Neural cell (in vitro differentiated cells): ENCODE measurements at regions not wholly inside any gene's neighbourhood (a gene's known extent, or its start where the extent isn't known, plus 50 kb on each side); places are given as distances from the start of the nearest gene placed in this dataset.

Experiments
- CTCF ChIP-seq: fragments of 450-650 bp; IDR thresholded peaks from 2 replicates; pipeline ENCODE4 v1.5.1; 2014; ENCODE audit warnings: antibody characterized with exemption, mild to moderate bottlenecking, moderate library complexity; ENCODE audit not compliant: poor library complexity, severe bottlenecking
- EP300 ChIP-seq: fragments of 450-650 bp; conservative IDR thresholded peaks from 2 replicates; pipeline ENCODE4 v1.6.1; 2014; ENCODE audit warnings: antibody characterized with exemption, mild to moderate bottlenecking, moderate library complexity; ENCODE audit not compliant: poor library complexity, severe bottlenecking
- EZH2 ChIP-seq: fragments of 200-600, 300-800 bp; shearing (Covaris generic), sonication (generic); IDR thresholded peaks from 2 replicates; pipeline ENCODE4 v1.6.1; 2014; ENCODE audit warnings: antibody characterized with exemption, low read length, borderline replicate concordance, mild to moderate bottlenecking; ENCODE audit not compliant: insufficient read depth, poor library complexity, severe bottlenecking
- POLR2AphosphoS5 ChIP-seq: IDR thresholded peaks from 2 replicates; pipeline ENCODE4 v1.6.1; 2012
- RAD21 ChIP-seq: fragments of 450-650 bp; conservative IDR thresholded peaks from 2 replicates; pipeline ENCODE4 v1.6.1; 2014; ENCODE audit warnings: antibody characterized with exemption, mild to moderate bottlenecking, moderate library complexity

- TF ChIP-seq CTCF (no peak), POLR2AphosphoS5 (no peak), EP300 (no peak), RAD21 (no peak), EZH2 (no peak)
These were observed 86.3 kb upstream of the MCTP2 start for GRCh38 chr15:94145046-94145445.
